K562 (cell line): ENCODE measurements at regions not wholly inside any gene's neighbourhood (a gene's known extent, or its start where the extent isn't known, plus 50 kb on each side); places are given as distances from the start of the nearest gene placed in this dataset.

Experiments
- ATAC-seq: fragments of 200-7000 bp; cut with Tn5 transposase; 3 replicates; pipeline ENCODE4 v1.9.1; 2020; ENCODE audit warnings: moderate library complexity
- BruUV-seq: library from RNA; stranded (reverse); fragments of 400-500 nt; replicated peaks from 2 replicates; lab custom pipeline; 2021; lab: Mats Ljungman, UMichigan
- CTCF ChIA-PET: fragments of 300-600 bp; formaldehyde crosslinking; extraction: SDS; loops from one replicate; lab custom pipeline; 2021; ENCODE audit warnings: low intra/inter-chr PET ratio; lab: Yijun Ruan, JAX
- POLR2A ChIA-PET: fragments of 300-600, 350-650 bp; sonication (Branson Sonifier 250); formaldehyde crosslinking; extraction: SDS; loops from one replicate; lab custom pipeline; 2021; ENCODE audit warnings: antibody characterized with exemption, inconsistent platforms; lab: Yijun Ruan, JAX
- DNase-seq, 4 experiments: peaks; one replicate each; pipeline versions ENCODE4 v3.0.0 to v3.0.0-alpha.2; 2011 to 2018; ENCODE audit warnings: low spot score in 3 of 4, mixed read lengths in 3 of 4; ENCODE audit errors: extremely low read depth in 1 of 4
- FAIRE-seq: peaks from 2 replicates; lab custom pipeline; 2011; peaks lifted over from hg19 to GRCh38; lab: Jason Lieb, UNC
- H2AFZ ChIP-seq: 2 replicates; pipeline ENCODE4 v1.6.0; 2011; ENCODE audit warnings: low read depth, low read length, control low read depth, inconsistent platforms
- H3K27ac ChIP-seq: fragments of 200-600 bp; 3 replicates; pipeline ENCODE4 v1.8.0; 2011; ENCODE audit warnings: low read depth, mild to moderate bottlenecking, control low read depth, inconsistent platforms, low read length, moderate library complexity, mixed read lengths; ENCODE audit errors: extremely low read depth
- H3K27me3 ChIP-seq, 2 experiments: fragments of 300-600 bp in 1 of 2; 2 replicates in 1 of 2; 3 replicates in 1 of 2; pipeline versions ENCODE4 v1.6.0 to v1.8.0; 2011; ENCODE audit warnings: inconsistent platforms in 2 of 2, low read length in 2 of 2, mild to moderate bottlenecking in 1 of 2, mixed read lengths in 1 of 2, moderate library complexity in 1 of 2; ENCODE audit not compliant: control insufficient read depth in 2 of 2, insufficient read depth in 2 of 2
- H3K36me3 ChIP-seq: fragments of 300-600 bp; 3 replicates; pipeline ENCODE4 v1.8.0; 2011; ENCODE audit warnings: mild to moderate bottlenecking, low read length, inconsistent platforms; ENCODE audit not compliant: control insufficient read depth, insufficient read depth
- H3K4me1 ChIP-seq, 2 experiments: fragments of 200-600 bp in 1 of 2; replicated peaks in 1 of 2; 2 replicates in 1 of 2; 3 replicates in 1 of 2; pipeline versions ENCODE4 v1.5.1 to v1.8.0; 2011; ENCODE audit warnings: inconsistent platforms in 2 of 2, low read length in 2 of 2, mild to moderate bottlenecking in 1 of 2, mixed read lengths in 1 of 2, moderate library complexity in 1 of 2; ENCODE audit not compliant: control insufficient read depth in 2 of 2, insufficient read depth in 2 of 2
- H3K4me2 ChIP-seq: 2 replicates; pipeline ENCODE4 v1.6.1; 2011; ENCODE audit warnings: low read length, control low read depth, inconsistent platforms, mixed read lengths; ENCODE audit not compliant: insufficient read depth
- H3K4me3 ChIP-seq: fragments of 200-600 bp; sonication (generic), shearing (Covaris generic); 2 replicates; pipeline ENCODE4 v1.5.1; 2016; ENCODE audit warnings: control low read depth, inconsistent platforms
- H3K79me2 ChIP-seq: fragments of 200-600 bp; 3 replicates; pipeline ENCODE4 v1.8.0; 2011; ENCODE audit warnings: low read length, inconsistent platforms; ENCODE audit not compliant: control insufficient read depth, insufficient read depth
- H3K9ac ChIP-seq, 2 experiments: 2 replicates each; pipeline versions ENCODE4 v1.6.0 to v1.6.1; 2011; ENCODE audit warnings: low read depth in 2 of 2, low read length in 2 of 2, control low read depth in 1 of 2, inconsistent platforms in 1 of 2, mild to moderate bottlenecking in 1 of 2, mixed read lengths in 1 of 2; ENCODE audit not compliant: insufficient read depth in 1 of 2
- H3K9me1 ChIP-seq: one replicate; pipeline ENCODE4 v1.6.0; 2011; ENCODE audit warnings: inconsistent platforms, mild to moderate bottlenecking, low read length, moderate library complexity; ENCODE audit not compliant: control insufficient read depth, insufficient read depth
- H3K9me3 ChIP-seq: replicated peaks from 2 replicates; pipeline ENCODE4 v1.5.1; 2011; ENCODE audit warnings: low read depth, low read length, inconsistent platforms; ENCODE audit not compliant: control insufficient read depth, insufficient read depth
- H4K20me1 ChIP-seq: replicated peaks from 2 replicates; pipeline ENCODE4 v1.6.1; 2011; ENCODE audit warnings: low read length, inconsistent platforms, mixed read lengths; ENCODE audit not compliant: control insufficient read depth, insufficient read depth
- ATF2 ChIP-seq: sonication (generic); formaldehyde crosslinking; IDR thresholded peaks from 2 replicates; pipeline ENCODE4 v1.8.1; 2022; ENCODE audit warnings: missing genetic modification reagents
- ETV5 ChIP-seq: sonication (generic); formaldehyde crosslinking; IDR thresholded peaks from 2 replicates; pipeline ENCODE4 v1.4.0; 2020; ENCODE audit warnings: low read depth, mild to moderate bottlenecking, missing genetic modification reagents
- HDAC3 ChIP-seq: fragments of 450-650 bp; IDR thresholded peaks from 2 replicates; pipeline ENCODE4 v1.6.1; 2018; ENCODE audit warnings: borderline replicate concordance, mild to moderate bottlenecking, moderate library complexity; ENCODE audit not compliant: partially characterized antibody
- JUNB ChIP-seq: fragments of 450-650 bp; formaldehyde crosslinking; conservative IDR thresholded peaks from 2 replicates; pipeline ENCODE4 v1.4.0; 2020; ENCODE audit warnings: mild to moderate bottlenecking
- NCOA1 ChIP-seq: fragments of 450-650 bp; IDR thresholded peaks from 2 replicates; pipeline ENCODE4 v1.6.1; 2016; ENCODE audit warnings: low read depth
- NCOA6 ChIP-seq: fragments of 450-650 bp; IDR thresholded peaks from 2 replicates; pipeline ENCODE4 v1.6.1; 2017; ENCODE audit warnings: mild to moderate bottlenecking
- SMARCB1 ChIP-seq: IDR thresholded peaks from 2 replicates; pipeline ENCODE4 v1.6.1; 2011; ENCODE audit warnings: improper control_type of control experiment, low read depth; ENCODE audit not compliant: insufficient read length
- SPI1 ChIP-seq: IDR thresholded peaks from 2 replicates; pipeline ENCODE4 v1.6.1; 2011; ENCODE audit warnings: low read depth, low read length, control low read depth, borderline replicate concordance
- TCF7 ChIP-seq: sonication (generic); IDR thresholded peaks from 2 replicates; pipeline ENCODE4 v1.6.1; 2016; ENCODE audit warnings: antibody characterized with exemption, borderline replicate concordance
- ZBTB11 ChIP-seq, 3 experiments: fragments of 200-800 bp in 1 of 3; fragments of 250-450 bp in 1 of 3; fragments of 450-650 bp in 1 of 3; sonication (Bioruptor Pico) in 1 of 3; sonication (Bioruptor generic) in 1 of 3; formaldehyde crosslinking in 1 of 3; IDR thresholded peaks; 2 replicates each; pipeline versions ENCODE4 v1.6.1 to v1.8.0; 2016 to 2022; ENCODE audit warnings: mild to moderate bottlenecking in 2 of 3, missing genetic modification characterization in 2 of 3, missing compliant biosample characterization in 1 of 3, moderate library complexity in 1 of 3
- ZNF175 ChIP-seq: fragments of 200-800 bp; sonication (Bioruptor generic); IDR thresholded peaks from 2 replicates; pipeline ENCODE4 v1.6.1; 2016; ENCODE audit warnings: low read depth, mild to moderate bottlenecking, missing genetic modification characterization, missing compliant biosample characterization
- ZNF263 ChIP-seq: sonication (generic); formaldehyde crosslinking; IDR thresholded peaks from 2 replicates; pipeline ENCODE4 v1.8.0; 2022; ENCODE audit warnings: mild to moderate bottlenecking, missing genetic modification reagents, borderline replicate concordance
- ZNF561 ChIP-seq: fragments of 450-650 bp; formaldehyde crosslinking; conservative IDR thresholded peaks from 2 replicates; pipeline ENCODE4 v1.4.0; 2020; ENCODE audit warnings: mild to moderate bottlenecking, moderate library complexity
- WGBS: fragments of 100-300 bp; shearing (Covaris generic); methylation state at CpG from one replicate; pipeline ENCODE4 v1.1.6; 2016; ENCODE audit warnings: low coverage, mixed read lengths; ENCODE audit not compliant: insufficient coverage; ENCODE audit errors: missing lambda C conversion rate; 5-methylcytosine and 5-hydroxymethylcytosine counted together
- in situ Hi-C: fragments of 300-500 bp; cut with MboI; formaldehyde crosslinking; loops from 4 replicates; pipeline ENCODE4 v1.15.0; 2018; ENCODE audit warnings: inconsistent platforms, mixed read lengths
- intact Hi-C: fragments of 100-400 bp; cut with micrococcal nuclease; formaldehyde crosslinking; loops from 2 replicates; pipeline ENCODE4 v1.14.2; 2022

DNA sequence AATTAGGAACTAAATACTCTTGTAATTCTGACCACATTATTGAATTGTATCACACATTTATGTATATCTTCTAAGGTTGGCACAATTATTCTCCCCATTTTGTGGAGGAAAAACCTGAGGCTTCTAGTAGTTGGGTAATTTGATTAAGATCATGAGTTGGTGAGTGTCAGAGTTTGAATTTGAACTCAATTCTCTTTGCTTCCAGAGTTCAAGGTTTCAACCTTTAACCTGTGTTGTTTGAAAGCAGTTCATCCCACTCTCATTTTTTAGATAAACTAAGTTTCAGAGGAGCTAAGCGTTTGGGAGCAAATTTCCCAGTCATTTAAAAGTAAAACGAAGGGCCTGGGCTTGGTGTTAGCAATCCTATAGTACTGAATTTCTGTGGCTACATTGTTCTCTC lies 293.4 kb downstream of the ADGRL2 start (continued):
- TF ChIP-seq ZBTB11 (CRISPR knock-in tag; IDR thresholded peaks at IDR 0.05) = no peak
- TF ChIP-seq JUNB (CRISPR knock-in tag) = no peak
- no peak for TF ChIP-seq ETV5
- TF ChIP-seq TCF7 = no peak

DNA sequence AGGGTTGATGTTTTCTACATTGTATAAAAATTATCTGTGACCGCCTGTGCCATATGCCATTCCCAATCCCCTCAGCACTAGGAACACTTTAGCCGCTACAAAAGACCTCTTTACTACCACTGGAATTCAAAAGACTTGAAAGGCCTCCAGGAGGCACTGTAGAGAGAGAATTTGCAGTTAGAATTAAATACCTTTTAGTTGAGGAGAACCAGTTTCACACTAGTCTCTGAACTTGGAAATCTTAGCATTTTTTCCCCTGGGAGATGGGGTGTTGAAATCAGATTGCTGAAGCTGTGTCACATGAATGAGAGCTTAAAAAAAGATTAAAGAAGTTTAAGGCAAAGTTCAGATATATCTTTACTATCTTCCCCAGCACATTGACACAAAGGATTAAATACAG lies 291.0 kb downstream of the ADGRL2 start:
- Histone ChIP-seq H3K4me2 (no peak overlapping the region), H3K4me3 (no peak overlapping the region), H3K27ac (no peak overlapping the region), H3K9me3 (no peaks in the 10 kb centered on the region), H3K4me1 (no peaks in the 10 kb centered on the region), H3K9ac (no peak overlapping the region), H4K20me1 (no peaks in the 10 kb centered on the region), H3K79me2 (no peaks in the 10 kb centered on the region), H2AFZ (no peak overlapping the region), H3K9me1 (no peaks in the 10 kb centered on the region), H3K36me3 (no peaks in the 10 kb centered on the region), H3K27me3 (no peaks in the 10 kb centered on the region)
- in situ Hi-C loops = no loop called here
- 0% methylated on average over 2 of the region's 2 CpGs for WGBS
- ChIA-PET CTCF (no interaction called here), POLR2A (no interaction called here)
- ATAC-seq = no peak
- FAIRE-seq = no peak
- intact Hi-C loops = no loop called here
- TF ChIP-seq SMARCB1 (no peak), NCOA1 (no peak), HDAC3 (no peak), SPI1 (no peak), ZNF263 (CRISPR knock-in tag) (no peak), ZNF175 (CRISPR knock-in tag) (no peak), ZNF561 (CRISPR knock-in tag) (no peak), ATF2 (CRISPR knock-in tag) (no peak), NCOA6 (no peak)
- no TSS peak for BruUV-seq
- no peak for DNase-seq
